ENCODE measurements at regions not wholly inside any gene's neighbourhood (a gene's known extent, or its start where the extent isn't known, plus 50 kb on each side); places are given as distances from the start of the nearest gene placed in this dataset.
A peak's percentile ranks its signal among the peaks of the same experiment; 100 is the strongest.
"Not testable (repeated sequence)": the region's sequence is repeated elsewhere in the genome, so short reads cannot be mapped to it uniquely, and the experiment has no call there.

GRCh38 chr10:63929831-63930467 lies 408.7 kb downstream of the REEP3 start:
- DNase-seq: no peak
- in situ Hi-C loops (cut with HindIII; ENCODE audit: low pct_ligation_motif_present, low pct_unique_long_range_greater_than_20kb, low sequenced_read_pairs): no loop called here

- no peak for DNase-seq
- in situ Hi-C loops (cut with HindIII; ENCODE audit: low pct_ligation_motif_present, low pct_unique_long_range_greater_than_20kb, low sequenced_read_pairs): no loop called here
Observed at GRCh38 chr10:63930584-63930983, 409.4 kb downstream of the REEP3 start.

- peak; percentile 31 for DNase-seq
- in situ Hi-C loops (cut with HindIII; ENCODE audit: low pct_ligation_motif_present, low pct_unique_long_range_greater_than_20kb, low sequenced_read_pairs): no loop called here
Observed at GRCh38 chr10:63935705-63936104, 414.5 kb downstream of the REEP3 start.

- DNase-seq: no peak
- in situ Hi-C loops (cut with HindIII; ENCODE audit: low pct_ligation_motif_present, low pct_unique_long_range_greater_than_20kb, low sequenced_read_pairs): no loop called here
Observed at GRCh38 chr10:63940277-63940922, 419.2 kb downstream of the REEP3 start.

GRCh38 chr10:63964406-63964805 lies 443.2 kb downstream of the REEP3 start:
- in situ Hi-C loops (cut with HindIII; ENCODE audit: low pct_ligation_motif_present, low pct_unique_long_range_greater_than_20kb, low sequenced_read_pairs): no loop called here

GRCh38 chr10:63965846-63966245 lies 444.6 kb downstream of the REEP3 start:
- no peak for DNase-seq
- in situ Hi-C loops (cut with HindIII; ENCODE audit: low pct_ligation_motif_present, low pct_unique_long_range_greater_than_20kb, low sequenced_read_pairs): no loop called here

More at GRCh38 chr10:63964406-63964805, 443.2 kb downstream of the REEP3 start:
- DNase-seq: no peak

GRCh38 chr10:63972949-63973827 lies 452.0 kb downstream of the REEP3 start:
- in situ Hi-C loops (cut with HindIII; ENCODE audit: low pct_ligation_motif_present, low pct_unique_long_range_greater_than_20kb, low sequenced_read_pairs): no loop called here
- no peak for DNase-seq

GRCh38 chr10:63976538-63976937 lies 455.3 kb downstream of the REEP3 start:
- in situ Hi-C loops (cut with HindIII; ENCODE audit: low pct_ligation_motif_present, low pct_unique_long_range_greater_than_20kb, low sequenced_read_pairs): no loop called here
- DNase-seq: peak; percentile 50

- peak; percentile 59 for DNase-seq
Observed at GRCh38 chr10:63977329-63977923, 456.2 kb downstream of the REEP3 start.

GRCh38 chr10:63980870-63981269 lies 459.7 kb downstream of the REEP3 start:
- DNase-seq; in situ Hi-C loops (cut with HindIII; ENCODE audit: low pct_ligation_motif_present, low pct_unique_long_range_greater_than_20kb, low sequenced_read_pairs): not testable (repeated sequence)

More at GRCh38 chr10:63977329-63977923, 456.2 kb downstream of the REEP3 start:
- in situ Hi-C loops (cut with HindIII; ENCODE audit: low pct_ligation_motif_present, low pct_unique_long_range_greater_than_20kb, low sequenced_read_pairs): no loop called here

GRCh38 chr10:63984061-63984460 lies 462.9 kb downstream of the REEP3 start:
- in situ Hi-C loops (cut with HindIII; ENCODE audit: low pct_ligation_motif_present, low pct_unique_long_range_greater_than_20kb, low sequenced_read_pairs); DNase-seq: not testable (repeated sequence)

- in situ Hi-C loops (cut with HindIII; ENCODE audit: low pct_ligation_motif_present, low pct_unique_long_range_greater_than_20kb, low sequenced_read_pairs): no loop called here
Observed at GRCh38 chr10:63986536-63986935, 465.3 kb downstream of the REEP3 start.

GRCh38 chr10:63987212-63987611 lies 466.0 kb downstream of the REEP3 start:
- in situ Hi-C loops (cut with HindIII; ENCODE audit: low pct_ligation_motif_present, low pct_unique_long_range_greater_than_20kb, low sequenced_read_pairs): no loop called here
- no peak for DNase-seq

More at GRCh38 chr10:63986536-63986935, 465.3 kb downstream of the REEP3 start:
- no peak for DNase-seq

GRCh38 chr10:63994371-63994770 lies 473.2 kb downstream of the REEP3 start:
- no peak for DNase-seq
- in situ Hi-C loops (cut with HindIII; ENCODE audit: low pct_ligation_motif_present, low pct_unique_long_range_greater_than_20kb, low sequenced_read_pairs): no loop called here

GRCh38 chr10:64007157-64007556 lies 486.0 kb downstream of the REEP3 start:
- in situ Hi-C loops (cut with HindIII; ENCODE audit: low pct_ligation_motif_present, low pct_unique_long_range_greater_than_20kb, low sequenced_read_pairs): no loop called here
- DNase-seq: no peak

GRCh38 chr10:64010711-64011110 lies 489.5 kb downstream of the REEP3 start:
- DNase-seq: no peak
- in situ Hi-C loops (cut with HindIII; ENCODE audit: low pct_ligation_motif_present, low pct_unique_long_range_greater_than_20kb, low sequenced_read_pairs): no loop called here

- DNase-seq: no peak
- in situ Hi-C loops (cut with HindIII; ENCODE audit: low pct_ligation_motif_present, low pct_unique_long_range_greater_than_20kb, low sequenced_read_pairs): no loop called here
Observed at GRCh38 chr10:64011912-64012714, 490.9 kb downstream of the REEP3 start.

GRCh38 chr10:64014281-64014680 lies 493.1 kb downstream of the REEP3 start:
- in situ Hi-C loops (cut with HindIII; ENCODE audit: low pct_ligation_motif_present, low pct_unique_long_range_greater_than_20kb, low sequenced_read_pairs): no loop called here
- DNase-seq: no peak
